A549 (cell line): ENCODE measurements at regions not wholly inside any gene's neighbourhood (a gene's known extent, or its start where the extent isn't known, plus 50 kb on each side); places are given as distances from the start of the nearest gene placed in this dataset.
A peak's percentile ranks its signal among the peaks of the same experiment; 100 is the strongest.

Source experiments
- ATAC-seq, 2 experiments: fragments of 200-7000 bp in 1 of 2; fragments of >200 bp in 1 of 2; cut with Nextera tagmentation in 1 of 2; cut with Tn5 transposase in 1 of 2; 3 replicates each; pipeline versions ENCODE4 v1.8.0 to v1.9.1; 2018 to 2020; ENCODE audit warnings: mild to moderate bottlenecking in 1 of 2, moderate library complexity in 1 of 2
- CTCF ChIA-PET: fragments of 300-600 bp; sonication (Branson Sonifier 250); formaldehyde crosslinking; extraction: SDS; loops from one replicate; lab custom pipeline; 2021; ENCODE audit warnings: antibody characterized with exemption, inconsistent platforms; lab: Yijun Ruan, JAX
- POLR2A ChIA-PET: fragments of 350-600 bp; formaldehyde crosslinking; extraction: SDS; loops from one replicate; lab custom pipeline; 2021; ENCODE audit warnings: antibody characterized with exemption, inconsistent platforms; lab: Yijun Ruan, JAX
- DNase-seq, 2 experiments: peaks; one replicate each; pipeline versions ENCODE4 v3.0.0 to v3.0.0-alpha.2; 2011 to 2016; ENCODE audit warnings: low read depth in 1 of 2, low spot score in 1 of 2
- FAIRE-seq: peaks from 2 replicates; lab custom pipeline; 2011; peaks lifted over from hg19 to GRCh38; lab: Jason Lieb, UNC
- H3K27ac ChIP-seq, 2 experiments: fragments of >200 bp; sonication (Bioruptor Twin); formaldehyde crosslinking; 3 replicates each; pipeline ENCODE4 v1.5.1; 2016 to 2017
- H3K4me1 ChIP-seq: fragments of >200 bp; sonication (Bioruptor Twin); formaldehyde crosslinking; 3 replicates; pipeline ENCODE4 v1.6.1; 2016
- H3K4me2 ChIP-seq: fragments of >200 bp; sonication (Bioruptor Twin); formaldehyde crosslinking; 3 replicates; pipeline ENCODE4 v1.6.1; 2016
- H3K4me3 ChIP-seq: fragments of >200 bp; sonication (Bioruptor Twin); formaldehyde crosslinking; 3 replicates; pipeline ENCODE4 v1.5.1; 2016
- H3K9me3 ChIP-seq: fragments of >200 bp; sonication (Bioruptor Twin); formaldehyde crosslinking; 3 replicates; pipeline ENCODE4 v1.6.1; 2016
- CBX8 ChIP-seq: fragments of 200-600 bp; sonication (generic); IDR thresholded peaks from 2 replicates; pipeline ENCODE4 v1.6.1; 2016
- CEBPB ChIP-seq, 2 experiments: fragments of >200 bp in 1 of 2; sonication (Bioruptor Twin) in 1 of 2; formaldehyde crosslinking in 1 of 2; IDR thresholded peaks; 2 replicates each; pipeline ENCODE4 v1.6.1; 2012 to 2016
- CHD2 ChIP-seq: fragments of 150-350 bp; IDR thresholded peaks from 2 replicates; pipeline ENCODE4 v1.6.1; 2014; ENCODE audit warnings: low read length; ENCODE audit not compliant: partially characterized antibody
- ESRRA ChIP-seq: fragments of 150-350 bp; IDR thresholded peaks from 2 replicates; pipeline ENCODE4 v1.6.1; 2014; ENCODE audit warnings: mild to moderate bottlenecking, low read length, borderline replicate concordance
- FOSB ChIP-seq: fragments of 250-450 bp; sonication (Bioruptor Pico); IDR thresholded peaks from 2 replicates; pipeline ENCODE4 v1.5.0; 2020; ENCODE audit warnings: mild to moderate bottlenecking, moderate library complexity
- FOSL2 ChIP-seq, 2 experiments: fragments of 450-650 bp in 1 of 2; fragments of >200 bp in 1 of 2; sonication (Bioruptor Twin) in 1 of 2; formaldehyde crosslinking; IDR thresholded peaks; 2 replicates each; pipeline versions ENCODE4 v1.5.0 to v1.6.1; 2016 to 2020; ENCODE audit warnings: mild to moderate bottlenecking in 1 of 2, moderate library complexity in 1 of 2
- HDAC2 ChIP-seq: fragments of 200-600 bp; sonication (generic); IDR thresholded peaks from 2 replicates; pipeline ENCODE4 v1.6.1; 2016
- HOXA7 ChIP-seq: fragments of 250-450 bp; sonication (Bioruptor Pico); IDR thresholded peaks from 2 replicates; pipeline ENCODE4 v1.5.0; 2020; ENCODE audit warnings: mild to moderate bottlenecking, moderate library complexity
- KDM1A ChIP-seq: fragments of 200-600 bp; sonication (generic); IDR thresholded peaks from 2 replicates; pipeline ENCODE4 v1.6.1; 2016; ENCODE audit warnings: low read depth, mild to moderate bottlenecking
- MAFK ChIP-seq: fragments of 450-650 bp; IDR thresholded peaks from 2 replicates; pipeline ENCODE4 v1.6.1; 2014; ENCODE audit not compliant: partially characterized antibody
- PBX3 ChIP-seq: IDR thresholded peaks from 2 replicates; pipeline ENCODE4 v1.6.1; 2012
- PHF8 ChIP-seq: fragments of 200-600 bp; sonication (generic); IDR thresholded peaks from 2 replicates; pipeline ENCODE4 v1.6.1; 2016; ENCODE audit warnings: low read depth, mild to moderate bottlenecking, antibody characterized with exemption, moderate library complexity, borderline replicate concordance
- RFX5 ChIP-seq: fragments of 450-650 bp; IDR thresholded peaks from 2 replicates; pipeline ENCODE4 v1.7.1; 2014; ENCODE audit warnings: antibody characterized with exemption, mild to moderate bottlenecking, moderate library complexity
- ZFP36 ChIP-seq: fragments of 450-650 bp; IDR thresholded peaks from 2 replicates; pipeline ENCODE4 v1.6.1; 2014; ENCODE audit warnings: borderline replicate concordance; ENCODE audit not compliant: partially characterized antibody
- WGBS: methylation state at CpG from one replicate; pipeline ENCODE4 v1.1.6; 2017; ENCODE audit errors: missing lambda C conversion rate; 5-methylcytosine and 5-hydroxymethylcytosine counted together
- TF ChIP-seq, protein P1 (sequence below): IDR thresholded peaks from 2 replicates; pipeline ENCODE4 v1.6.1; 2012; ENCODE audit warnings: low read depth, borderline replicate concordance
- TF ChIP-seq, protein P2 (sequence below): fragments of 200-600 bp; sonication (generic); IDR thresholded peaks from 2 replicates; pipeline ENCODE4 v1.6.1; 2016; ENCODE audit warnings: antibody characterized with exemption, mild to moderate bottlenecking, moderate library complexity

DNA sequence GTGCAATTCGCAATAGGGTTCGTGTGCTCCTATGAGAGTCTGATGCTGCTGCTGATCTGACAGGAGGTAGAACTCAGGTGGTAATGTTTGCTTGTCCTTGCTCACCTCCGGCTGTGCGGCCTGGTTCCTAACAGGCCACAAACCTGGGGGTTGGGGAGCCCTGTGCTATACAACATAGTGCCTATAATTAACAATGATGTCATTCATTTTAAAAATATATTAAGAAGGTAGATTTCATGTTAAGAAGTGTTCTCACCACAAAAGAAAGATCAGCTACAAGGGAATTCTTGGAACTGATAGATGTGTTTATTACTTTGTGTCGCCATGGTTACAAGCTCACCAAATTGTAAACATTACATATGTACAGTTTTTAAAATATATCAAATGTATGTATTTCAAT lies 200.5 kb downstream of the GRB14 start:
- ATAC-seq (no peak), DNase-seq (no peak)
- no peaks in the 10 kb centered on the region for H3K9me3 ChIP-seq
- no peak for TF ChIP-seq PHF8
- no peak for TF ChIP-seq FOSB (CRISPR knock-in tag)
- TF ChIP-seq, all 56 proteins: peak for 0
- ChIA-PET POLR2A (no interaction called here), CTCF (no interaction called here)
- Histone ChIP-seq H3K4me1 (no peaks in the 10 kb centered on the region), H3K4me3 (no peak overlapping the region), H3K27ac (no peak overlapping the region), H3K4me2 (no peak overlapping the region)
- 84% methylated on average over 5 of the region's 5 CpGs for WGBS
- FAIRE-seq = no peak

- no peak overlapping the region for H3K4me3 ChIP-seq
- H3K4me1 ChIP-seq = no peaks in the 10 kb centered on the region
- no peak for FAIRE-seq
- no peak overlapping the region for H3K27ac ChIP-seq
- no peaks in the 10 kb centered on the region for H3K9me3 ChIP-seq
- no peak for ATAC-seq
- TF ChIP-seq HDAC2 = no peak
- TF ChIP-seq ESRRA = no peak
- TF ChIP-seq FOSB (CRISPR knock-in tag) = no peak
- TF ChIP-seq ZFP36 = no peak
- no peak for TF ChIP-seq KDM1A
- TF ChIP-seq, all 56 proteins: peak for 0
- H3K4me2 ChIP-seq = no peak overlapping the region
- ChIA-PET POLR2A (no interaction called here), CTCF (no interaction called here)
- WGBS = 13% methylated on average over 2 of the region's 2 CpGs
- DNase-seq = no peak
These were observed 208.5 kb downstream of the GRB14 start for GRCh38 chr2:164412831-164413230.

- Histone ChIP-seq H3K4me3 (no peak overlapping the region), H3K4me2 (no peak overlapping the region), H3K4me1 (peaks cover 7% of the 10 kb centered on the region; the same call in 1 of the 3 replicates), H3K27ac (no peak overlapping the region), H3K9me3 (no peaks in the 10 kb centered on the region)
- WGBS = 93% methylated on average over 6 of the region's 6 CpGs
- CTCF ChIA-PET = no interaction called here
- TF ChIP-seq MAFK (no peak), PBX3 (no peak), CBX8 (no peak), HDAC2 (no peak), RFX5 (no peak), CHD2 (no peak)
- TF ChIP-seq, protein P1, sequence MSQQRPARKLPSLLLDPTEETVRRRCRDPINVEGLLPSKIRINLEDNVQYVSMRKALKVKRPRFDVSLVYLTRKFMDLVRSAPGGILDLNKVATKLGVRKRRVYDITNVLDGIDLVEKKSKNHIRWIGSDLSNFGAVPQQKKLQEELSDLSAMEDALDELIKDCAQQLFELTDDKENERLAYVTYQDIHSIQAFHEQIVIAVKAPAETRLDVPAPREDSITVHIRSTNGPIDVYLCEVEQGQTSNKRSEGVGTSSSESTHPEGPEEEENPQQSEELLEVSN = no peak
- TF ChIP-seq, protein P2, sequence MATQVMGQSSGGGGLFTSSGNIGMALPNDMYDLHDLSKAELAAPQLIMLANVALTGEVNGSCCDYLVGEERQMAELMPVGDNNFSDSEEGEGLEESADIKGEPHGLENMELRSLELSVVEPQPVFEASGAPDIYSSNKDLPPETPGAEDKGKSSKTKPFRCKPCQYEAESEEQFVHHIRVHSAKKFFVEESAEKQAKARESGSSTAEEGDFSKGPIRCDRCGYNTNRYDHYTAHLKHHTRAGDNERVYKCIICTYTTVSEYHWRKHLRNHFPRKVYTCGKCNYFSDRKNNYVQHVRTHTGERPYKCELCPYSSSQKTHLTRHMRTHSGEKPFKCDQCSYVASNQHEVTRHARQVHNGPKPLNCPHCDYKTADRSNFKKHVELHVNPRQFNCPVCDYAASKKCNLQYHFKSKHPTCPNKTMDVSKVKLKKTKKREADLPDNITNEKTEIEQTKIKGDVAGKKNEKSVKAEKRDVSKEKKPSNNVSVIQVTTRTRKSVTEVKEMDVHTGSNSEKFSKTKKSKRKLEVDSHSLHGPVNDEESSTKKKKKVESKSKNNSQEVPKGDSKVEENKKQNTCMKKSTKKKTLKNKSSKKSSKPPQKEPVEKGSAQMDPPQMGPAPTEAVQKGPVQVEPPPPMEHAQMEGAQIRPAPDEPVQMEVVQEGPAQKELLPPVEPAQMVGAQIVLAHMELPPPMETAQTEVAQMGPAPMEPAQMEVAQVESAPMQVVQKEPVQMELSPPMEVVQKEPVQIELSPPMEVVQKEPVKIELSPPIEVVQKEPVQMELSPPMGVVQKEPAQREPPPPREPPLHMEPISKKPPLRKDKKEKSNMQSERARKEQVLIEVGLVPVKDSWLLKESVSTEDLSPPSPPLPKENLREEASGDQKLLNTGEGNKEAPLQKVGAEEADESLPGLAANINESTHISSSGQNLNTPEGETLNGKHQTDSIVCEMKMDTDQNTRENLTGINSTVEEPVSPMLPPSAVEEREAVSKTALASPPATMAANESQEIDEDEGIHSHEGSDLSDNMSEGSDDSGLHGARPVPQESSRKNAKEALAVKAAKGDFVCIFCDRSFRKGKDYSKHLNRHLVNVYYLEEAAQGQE = no peak
- ATAC-seq (no peak), FAIRE-seq (no peak), DNase-seq (no peak)
- POLR2A ChIA-PET = interaction anchor here (0.6 kb wide), 1 partner anchor 77 kb away, joined by 3 read pairs; no protein-coding TSS in a partner anchor
These were observed 231.9 kb downstream of the GRB14 start for GRCh38 chr2:164389411-164389810.

DNA sequence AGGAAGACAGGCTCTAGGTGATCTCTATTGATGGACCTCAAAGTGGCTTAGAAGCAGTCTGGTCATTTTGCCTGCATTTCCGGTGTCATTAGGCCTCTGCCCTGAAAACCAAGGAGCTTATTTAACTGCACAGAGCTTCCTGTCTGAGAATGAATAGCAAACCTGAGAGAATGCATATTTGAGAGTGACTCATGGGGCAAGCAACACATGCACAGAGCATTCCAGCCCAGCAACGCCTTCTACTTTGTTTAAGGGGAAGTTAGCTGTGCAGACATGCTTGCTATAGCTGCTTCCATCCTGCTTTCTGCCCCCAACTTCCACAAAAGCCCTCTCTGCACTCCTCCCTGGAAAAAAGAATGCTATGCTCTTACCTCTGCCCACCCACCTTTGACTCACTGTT lies 232.8 kb downstream of the GRB14 start:
- H3K9me3 ChIP-seq = no peaks in the 10 kb centered on the region
- CTCF ChIA-PET = interaction anchor here (0.5 to 0.8 kb wide), 2 partner anchors 29 to 677 kb away, joined by 3 to 5 read pairs; no protein-coding TSS in a partner anchor
- POLR2A ChIA-PET = no interaction called here
- peak; percentile 88 to 92; a peak in 5 of 6 replicates for ATAC-seq
- 5% methylated on average over 2 of the region's 2 CpGs for WGBS
- no peak for FAIRE-seq
- H3K27ac ChIP-seq = no peak overlapping the region
- TF ChIP-seq FOSL2 (IDR thresholded peaks at IDR 0.05) (no peak), FOSL2 (CRISPR knock-in tag; IDR thresholded peaks at IDR 0.05) (peak; percentile 52), CEBPB (IDR thresholded peaks at IDR 0.05) (no peak), HOXA7 (CRISPR knock-in tag) (no peak)
- peak; percentile 3 to 64 for DNase-seq
- H3K4me3 ChIP-seq = no peak overlapping the region
- peaks cover 7% of the 10 kb centered on the region; the same call in 1 of the 3 replicates for H3K4me1 ChIP-seq
- H3K4me2 ChIP-seq = peak overlapping the region; percentile 19
